ENCODE measurements at regions not wholly inside any gene's neighbourhood (a gene's known extent, or its start where the extent isn't known, plus 50 kb on each side); places are given as distances from the start of the nearest gene placed in this dataset.

DNA sequence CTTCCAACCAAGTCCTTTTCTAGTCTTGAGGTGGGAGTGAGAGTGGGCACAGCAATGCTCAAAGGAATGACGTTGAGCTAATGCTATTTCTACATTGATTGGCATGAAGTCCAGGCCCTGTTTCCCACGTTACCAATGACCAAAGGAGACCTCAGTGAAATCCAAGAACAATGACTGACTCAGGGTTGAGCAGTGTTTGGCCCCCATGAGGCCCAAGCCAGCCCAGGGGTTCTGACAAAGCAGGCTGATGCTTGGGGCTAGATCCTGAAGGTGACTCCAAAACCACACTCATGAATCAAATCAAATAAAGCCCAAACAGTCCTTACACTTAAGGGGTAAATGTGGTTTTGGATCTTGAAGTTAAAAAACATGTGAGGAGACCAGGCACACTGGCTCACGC is 278.5 kb upstream of the GJB5 start:
- no peak for DNase-seq (ENCODE audit: low read depth in 2 of 2)
- H3K4me3 ChIP-seq (replicated peaks in 1 of 2; ENCODE audit: low read depth in 2 of 2, low read length in 2 of 2): no peak overlapping the region
- TF ChIP-seq, protein P1, sequence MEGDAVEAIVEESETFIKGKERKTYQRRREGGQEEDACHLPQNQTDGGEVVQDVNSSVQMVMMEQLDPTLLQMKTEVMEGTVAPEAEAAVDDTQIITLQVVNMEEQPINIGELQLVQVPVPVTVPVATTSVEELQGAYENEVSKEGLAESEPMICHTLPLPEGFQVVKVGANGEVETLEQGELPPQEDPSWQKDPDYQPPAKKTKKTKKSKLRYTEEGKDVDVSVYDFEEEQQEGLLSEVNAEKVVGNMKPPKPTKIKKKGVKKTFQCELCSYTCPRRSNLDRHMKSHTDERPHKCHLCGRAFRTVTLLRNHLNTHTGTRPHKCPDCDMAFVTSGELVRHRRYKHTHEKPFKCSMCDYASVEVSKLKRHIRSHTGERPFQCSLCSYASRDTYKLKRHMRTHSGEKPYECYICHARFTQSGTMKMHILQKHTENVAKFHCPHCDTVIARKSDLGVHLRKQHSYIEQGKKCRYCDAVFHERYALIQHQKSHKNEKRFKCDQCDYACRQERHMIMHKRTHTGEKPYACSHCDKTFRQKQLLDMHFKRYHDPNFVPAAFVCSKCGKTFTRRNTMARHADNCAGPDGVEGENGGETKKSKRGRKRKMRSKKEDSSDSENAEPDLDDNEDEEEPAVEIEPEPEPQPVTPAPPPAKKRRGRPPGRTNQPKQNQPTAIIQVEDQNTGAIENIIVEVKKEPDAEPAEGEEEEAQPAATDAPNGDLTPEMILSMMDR (IDR thresholded peaks at IDR 0.05; ENCODE audit: low read depth, low read length): no peak

DNA sequence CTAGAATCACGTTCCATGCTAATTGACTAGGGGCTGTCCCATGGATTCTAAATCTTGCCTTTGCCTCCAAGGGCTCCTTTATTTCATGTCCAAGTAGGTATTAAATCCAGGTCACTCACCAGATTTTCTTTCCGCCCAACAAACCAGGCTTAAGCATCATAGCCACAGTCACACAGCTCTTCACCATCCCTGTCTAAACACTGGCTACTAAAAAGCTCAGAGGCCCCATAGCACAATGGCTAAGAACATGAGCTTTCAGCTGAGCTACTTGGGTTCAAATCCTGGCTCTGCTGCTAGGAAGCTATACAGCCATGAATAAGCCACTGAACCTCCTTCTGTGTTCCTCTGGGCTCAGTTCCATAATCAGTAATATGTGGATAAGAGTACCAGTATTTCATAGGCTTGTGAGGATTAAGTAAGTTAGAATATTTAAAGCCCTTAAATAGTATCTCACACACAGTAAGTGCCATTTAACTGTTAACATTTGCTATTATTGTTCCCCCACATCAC is 277.2 kb upstream of the GJB5 start:
- TF ChIP-seq, protein P1 (IDR thresholded peaks at IDR 0.05; ENCODE audit: low read depth, low read length): no peak
- H3K4me3 ChIP-seq (replicated peaks in 1 of 2; ENCODE audit: low read depth in 2 of 2, low read length in 2 of 2): no peak overlapping the region
- no peak for DNase-seq (ENCODE audit: low read depth in 2 of 2)

DNA sequence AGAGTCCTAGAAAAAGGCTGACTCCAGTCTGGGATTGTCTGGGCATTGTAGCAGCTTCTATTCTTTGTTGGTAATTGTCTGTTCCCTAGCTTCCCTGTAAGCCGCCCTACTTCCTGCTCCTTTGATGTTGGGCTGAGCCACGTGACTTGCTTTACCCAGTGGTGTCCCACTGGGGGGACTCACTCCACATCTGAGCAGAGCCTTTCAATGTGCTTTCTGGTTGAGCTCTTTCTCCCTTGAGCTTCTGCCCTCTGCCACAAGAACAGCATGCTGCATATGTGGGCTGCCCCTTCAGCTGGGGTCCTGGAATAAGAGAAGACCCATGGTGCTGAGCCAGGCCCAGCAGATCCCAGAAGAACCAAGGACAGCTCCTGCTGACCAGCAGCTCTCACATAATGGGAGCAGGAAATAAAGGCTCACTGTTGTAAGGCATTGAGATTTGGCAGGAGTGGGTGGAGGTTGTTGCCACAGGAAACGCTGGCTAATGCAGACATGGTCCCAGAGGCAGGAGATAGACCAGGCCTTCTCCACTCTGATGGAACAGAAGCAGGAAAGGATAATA is 276.3 kb upstream of the GJB5 start:
- DNase-seq (ENCODE audit: low read depth in 2 of 2): no peak
- H3K4me3 ChIP-seq (replicated peaks in 1 of 2; ENCODE audit: low read depth in 2 of 2, low read length in 2 of 2): no peak overlapping the region
- TF ChIP-seq, protein P1 (IDR thresholded peaks at IDR 0.05; ENCODE audit: low read depth, low read length): no peak

DNA sequence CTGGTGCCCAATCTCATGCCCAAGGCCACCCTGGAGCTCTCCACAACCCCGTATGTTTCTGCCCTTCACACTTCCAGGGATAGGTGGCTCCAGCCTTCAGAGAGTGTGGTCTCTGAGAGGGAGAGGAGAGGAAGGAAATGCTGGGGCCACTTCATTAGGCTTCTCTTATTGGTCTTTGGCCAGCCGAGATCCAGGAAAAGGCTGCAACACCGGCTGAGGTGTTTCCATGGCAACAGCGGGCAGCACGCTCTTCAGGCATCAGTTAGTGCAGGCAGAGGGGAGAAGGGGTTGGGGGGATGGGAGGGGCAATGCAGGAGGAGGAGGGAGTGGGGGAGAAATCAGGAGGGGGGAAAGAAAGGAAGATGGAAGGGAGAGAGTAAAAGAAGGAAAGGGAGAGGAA is 275.1 kb upstream of the GJB5 start:
- DNase-seq (ENCODE audit: low read depth in 2 of 2): no peak
- H3K4me3 ChIP-seq (replicated peaks in 1 of 2; ENCODE audit: low read depth in 2 of 2, low read length in 2 of 2): no peak overlapping the region
- TF ChIP-seq, protein P1 (IDR thresholded peaks at IDR 0.05; ENCODE audit: low read depth, low read length): no peak

DNA sequence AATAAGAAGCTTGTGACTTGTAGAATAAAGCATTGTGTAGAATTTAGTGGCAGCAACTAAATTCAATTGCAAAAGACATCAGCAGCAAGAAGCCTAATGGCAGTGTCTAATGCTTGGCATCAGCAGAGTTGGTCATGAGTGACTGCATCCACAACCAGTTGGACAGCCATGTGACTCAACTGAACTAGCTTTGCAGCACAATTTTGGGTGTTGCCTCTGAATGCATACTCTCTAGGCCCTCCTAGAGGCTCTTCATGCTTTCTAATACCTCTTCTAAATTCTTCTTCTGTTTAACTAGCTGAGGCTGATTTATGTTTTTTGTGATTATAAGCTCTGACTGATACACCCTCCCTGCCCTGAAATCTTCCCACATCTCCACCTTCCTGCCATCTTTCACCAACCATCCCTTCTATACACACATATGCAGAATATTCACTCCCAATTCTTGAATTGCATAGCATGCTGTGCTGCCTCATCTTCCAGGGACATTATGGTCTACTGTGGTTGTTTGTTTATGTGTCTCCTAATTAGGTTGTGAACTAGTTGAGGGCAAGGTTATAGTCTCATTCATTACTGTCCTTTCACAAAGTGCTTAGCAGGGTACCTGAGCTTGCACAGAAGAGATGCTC is 266.7 kb upstream of the GJB5 start:
- H3K4me3 ChIP-seq (replicated peaks in 1 of 2; ENCODE audit: low read depth in 2 of 2, low read length in 2 of 2): no peak overlapping the region
- TF ChIP-seq, protein P1 (IDR thresholded peaks at IDR 0.05; ENCODE audit: low read depth, low read length): no peak
- DNase-seq (ENCODE audit: low read depth in 2 of 2): no peak

DNA sequence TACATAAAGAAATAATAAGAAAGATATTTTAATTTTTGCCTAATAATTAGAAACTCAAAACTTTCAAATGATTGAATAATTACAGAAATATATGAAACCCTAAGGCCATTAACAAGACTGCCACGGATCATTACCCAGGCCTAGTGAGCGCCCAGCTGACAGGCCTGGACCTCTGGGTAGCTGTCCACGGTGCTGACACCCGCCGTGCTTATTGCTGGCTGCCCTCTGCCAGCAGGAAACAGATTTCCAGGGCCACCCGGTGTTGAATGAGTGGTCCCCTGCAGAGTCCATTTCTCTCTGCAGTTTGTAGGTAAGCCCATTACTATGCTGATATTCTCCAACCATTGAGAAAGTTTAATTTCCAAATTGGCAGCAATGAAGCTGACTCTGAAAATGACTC is 254.4 kb upstream of the GJB5 start:
- TF ChIP-seq, protein P1 (IDR thresholded peaks at IDR 0.05; ENCODE audit: low read depth, low read length): no peak
- H3K4me3 ChIP-seq (replicated peaks in 1 of 2; ENCODE audit: low read depth in 2 of 2, low read length in 2 of 2): no peak overlapping the region
- peak; percentile 1 to 3 for DNase-seq (ENCODE audit: low read depth in 2 of 2)

Data from cardiac fibroblast (primary cell).